ENCODE measurements at regions not wholly inside any gene's neighbourhood (a gene's known extent, or its start where the extent isn't known, plus 50 kb on each side); places are given as distances from the start of the nearest gene placed in this dataset.
"Not testable (repeated sequence)": the region's sequence is repeated elsewhere in the genome, so short reads cannot be mapped to it uniquely, and the experiment has no call there.

GRCh38 chr6:115873901-115874300 is 186.8 kb downstream of the FRK start:
- DNase-seq (ENCODE audit: low read depth): no peak

- DNase-seq (ENCODE audit: low read depth): no peak
These were observed 190.2 kb downstream of the FRK start for GRCh38 chr6:115870464-115870863.

GRCh38 chr6:115865914-115866313 is 194.8 kb downstream of the FRK start:
- DNase-seq (ENCODE audit: low read depth): no peak

GRCh38 chr6:115863211-115863610 is 197.5 kb downstream of the FRK start:
- no peak for DNase-seq (ENCODE audit: low read depth)

GRCh38 chr6:115861658-115862057 is 199.0 kb downstream of the FRK start:
- not testable (repeated sequence) for DNase-seq (ENCODE audit: low read depth)

GRCh38 chr6:115859577-115859976 is 201.1 kb downstream of the FRK start:
- DNase-seq (ENCODE audit: low read depth): not testable (repeated sequence)

- no peak for DNase-seq (ENCODE audit: low read depth)
These were observed 205.6 kb downstream of the FRK start for GRCh38 chr6:115854866-115855665.

- DNase-seq (ENCODE audit: low read depth): no peak
These were observed 213.0 kb downstream of the FRK start for GRCh38 chr6:115847671-115848070.

GRCh38 chr6:115843945-115844344 is 216.7 kb downstream of the FRK start:
- DNase-seq (ENCODE audit: low read depth): no peak

GRCh38 chr6:115842338-115842737 is 218.4 kb downstream of the FRK start:
- no peak for DNase-seq (ENCODE audit: low read depth)

- DNase-seq (ENCODE audit: low read depth): no peak
These were observed 221.0 kb downstream of the FRK start for GRCh38 chr6:115839583-115840181.

- DNase-seq (ENCODE audit: low read depth): peak; percentile 44
These were observed 221.8 kb downstream of the FRK start for GRCh38 chr6:115838763-115839401.

GRCh38 chr6:115838216-115838615 is 222.5 kb downstream of the FRK start:
- no peak for DNase-seq (ENCODE audit: low read depth)

GRCh38 chr6:115836374-115836773 is 224.3 kb downstream of the FRK start:
- not testable (repeated sequence) for DNase-seq (ENCODE audit: low read depth)

GRCh38 chr6:115835314-115835713 is 225.4 kb downstream of the FRK start:
- no peak for DNase-seq (ENCODE audit: low read depth)

GRCh38 chr6:115834542-115834941 is 226.1 kb downstream of the FRK start:
- DNase-seq (ENCODE audit: low read depth): not testable (repeated sequence)

- DNase-seq (ENCODE audit: low read depth): no peak
These were observed 227.9 kb downstream of the FRK start for GRCh38 chr6:115832786-115833185.

GRCh38 chr6:115832186-115832585 is 228.5 kb downstream of the FRK start:
- no peak for DNase-seq (ENCODE audit: low read depth)

- DNase-seq (ENCODE audit: low read depth): peak; percentile 46
These were observed 229.8 kb downstream of the FRK start for GRCh38 chr6:115830895-115831294.

GRCh38 chr6:115821798-115822197 is 238.9 kb downstream of the FRK start:
- no peak for DNase-seq (ENCODE audit: low read depth)

- DNase-seq (ENCODE audit: low read depth): peak; percentile 80
These were observed 241.2 kb downstream of the FRK start for GRCh38 chr6:115819506-115819905.

- DNase-seq (ENCODE audit: low read depth): no peak
These were observed 243.5 kb downstream of the FRK start for GRCh38 chr6:115817161-115817560.

- DNase-seq (ENCODE audit: low read depth): no peak
These were observed 245.8 kb downstream of the FRK start for GRCh38 chr6:115814907-115815306.

Data from HT1080 (cell line).